ENCODE measurements at regions not wholly inside any gene's neighbourhood (a gene's known extent, or its start where the extent isn't known, plus 50 kb on each side); places are given as distances from the start of the nearest gene placed in this dataset.
"Not testable (repeated sequence)": the region's sequence is repeated elsewhere in the genome, so short reads cannot be mapped to it uniquely, and the experiment has no call there.

DNA sequence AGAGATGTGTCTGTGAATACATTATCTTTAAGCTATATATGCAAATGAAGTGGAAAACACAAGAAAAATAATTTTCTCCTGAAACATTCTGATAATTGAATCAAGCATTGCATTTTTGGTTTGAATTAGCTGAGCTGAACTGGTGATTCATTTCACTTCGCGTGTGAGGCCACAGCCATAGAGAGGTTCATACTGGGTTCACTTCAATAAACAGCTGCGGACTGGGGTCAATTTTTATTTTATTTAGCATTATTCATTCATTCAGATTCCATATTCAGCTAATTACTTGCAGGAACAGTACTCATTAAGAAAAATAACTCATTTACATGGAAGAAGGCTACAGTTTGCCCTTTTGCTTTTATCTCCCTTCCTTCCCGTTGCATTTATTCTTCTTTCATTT is 195.2 kb upstream of the LRIG3 start:
- no peaks in the 10 kb centered on the region for H3K27me3 ChIP-seq
- no peak for DNase-seq
- intact Hi-C loops (cut with DNase I), result no loop called here
- H3K36me3 ChIP-seq, result no peaks in the 10 kb centered on the region
- H3K27ac ChIP-seq, result no peak overlapping the region
- H3K4me3 ChIP-seq, result no peak overlapping the region
- 81 to 82% methylated on average over 4 of the region's 4 CpGs for WGBS, 2 donors
- TF ChIP-seq POLR2A (IDR thresholded peaks at IDR 0.05), result no peak
- TF ChIP-seq, protein P1, sequence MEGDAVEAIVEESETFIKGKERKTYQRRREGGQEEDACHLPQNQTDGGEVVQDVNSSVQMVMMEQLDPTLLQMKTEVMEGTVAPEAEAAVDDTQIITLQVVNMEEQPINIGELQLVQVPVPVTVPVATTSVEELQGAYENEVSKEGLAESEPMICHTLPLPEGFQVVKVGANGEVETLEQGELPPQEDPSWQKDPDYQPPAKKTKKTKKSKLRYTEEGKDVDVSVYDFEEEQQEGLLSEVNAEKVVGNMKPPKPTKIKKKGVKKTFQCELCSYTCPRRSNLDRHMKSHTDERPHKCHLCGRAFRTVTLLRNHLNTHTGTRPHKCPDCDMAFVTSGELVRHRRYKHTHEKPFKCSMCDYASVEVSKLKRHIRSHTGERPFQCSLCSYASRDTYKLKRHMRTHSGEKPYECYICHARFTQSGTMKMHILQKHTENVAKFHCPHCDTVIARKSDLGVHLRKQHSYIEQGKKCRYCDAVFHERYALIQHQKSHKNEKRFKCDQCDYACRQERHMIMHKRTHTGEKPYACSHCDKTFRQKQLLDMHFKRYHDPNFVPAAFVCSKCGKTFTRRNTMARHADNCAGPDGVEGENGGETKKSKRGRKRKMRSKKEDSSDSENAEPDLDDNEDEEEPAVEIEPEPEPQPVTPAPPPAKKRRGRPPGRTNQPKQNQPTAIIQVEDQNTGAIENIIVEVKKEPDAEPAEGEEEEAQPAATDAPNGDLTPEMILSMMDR (IDR thresholded peaks at IDR 0.05), result no peak
- peaks cover 0 to 20% (median 4%) of the 10 kb centered on the region in 3 donors for H3K4me1 ChIP-seq
- H3K9me3 ChIP-seq, result no peaks in the 10 kb centered on the region

DNA sequence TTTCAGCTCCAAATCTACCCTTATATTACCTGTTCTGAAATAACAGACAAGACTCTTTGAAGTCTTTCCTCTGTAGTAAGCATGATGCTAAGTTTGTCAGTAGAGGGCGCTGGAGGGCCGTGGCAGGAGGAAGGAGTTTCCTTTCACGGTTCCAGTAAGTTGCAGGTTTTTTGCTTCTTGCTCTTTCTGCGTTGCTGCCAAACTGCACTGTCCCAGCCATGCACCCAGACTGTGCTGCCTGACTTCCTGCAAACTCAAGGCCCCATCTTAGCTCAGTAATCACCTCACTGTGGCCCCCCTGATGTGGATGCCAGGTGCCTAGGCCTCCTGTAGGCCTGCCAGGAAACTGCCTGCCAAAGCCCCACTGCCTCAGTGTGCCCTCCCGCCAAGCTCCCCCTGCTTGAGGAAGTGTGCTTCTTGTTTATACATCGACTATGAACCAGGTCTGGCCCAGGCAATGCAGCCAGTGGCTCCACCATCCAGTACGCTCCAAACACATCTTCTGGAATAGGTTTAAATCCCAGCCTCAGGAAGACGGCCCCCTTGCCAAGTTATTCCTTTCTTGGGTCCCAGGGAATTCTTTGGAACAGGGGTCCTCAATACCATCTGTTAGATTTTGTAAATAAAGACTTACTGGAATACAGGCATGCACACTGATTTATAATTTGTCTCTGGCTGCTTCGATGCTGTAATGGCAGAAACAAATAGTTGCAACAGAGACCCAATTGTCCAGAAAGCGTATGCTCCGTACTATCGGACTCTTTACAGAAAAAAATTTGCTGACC is 193.7 kb upstream of the LRIG3 start:
- Histone ChIP-seq H3K4me1 (peaks cover 0 to 14% (median 4%) of the 10 kb centered on the region in 3 donors), H3K9me3 (no peaks in the 10 kb centered on the region), H3K27me3 (no peaks in the 10 kb centered on the region), H3K36me3 (no peaks in the 10 kb centered on the region), H3K4me3 (no peak overlapping the region), H3K27ac (peak overlapping the region in 1 of 4 donors; percentile 30)
- intact Hi-C loops (cut with DNase I), result no loop called here
- TF ChIP-seq, protein P1 (IDR thresholded peaks at IDR 0.05), result peak; percentile 24 to 89 (median 80)
- no peak for TF ChIP-seq POLR2A (IDR thresholded peaks at IDR 0.05)
- 45 to 50% methylated on average over 10 to 12 of the region's 12 CpGs for WGBS, 2 donors
- DNase-seq, result no peak

DNA sequence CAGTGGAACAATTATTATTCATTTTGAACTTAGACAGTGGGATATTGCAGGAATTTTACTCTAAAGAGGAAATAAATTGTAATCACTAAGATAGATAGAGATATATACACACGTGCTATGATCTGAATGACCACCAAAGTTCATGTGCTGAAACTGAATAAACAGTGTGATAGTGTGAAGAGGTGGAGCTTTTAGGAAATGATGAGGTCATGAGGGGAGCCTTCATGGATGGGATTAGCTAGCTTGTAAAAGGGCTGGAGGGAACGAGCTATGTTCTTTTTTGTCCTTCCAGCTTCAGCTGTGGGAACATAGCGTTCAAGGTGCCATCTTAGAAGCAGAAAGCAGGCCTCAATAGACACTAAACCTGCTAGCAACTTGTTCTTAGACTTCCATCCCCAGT is 191.5 kb upstream of the LRIG3 start:
- Histone ChIP-seq H3K27ac (no peak overlapping the region), H3K4me1 (peaks cover 0 to 9% (median 4%) of the 10 kb centered on the region in 3 donors), H3K36me3 (no peaks in the 10 kb centered on the region), H3K9me3 (no peaks in the 10 kb centered on the region), H3K27me3 (no peaks in the 10 kb centered on the region), H3K4me3 (no peak overlapping the region)
- WGBS, 2 donors, result 57 to 60% methylated on average over 3 of the region's 3 CpGs
- no peak for DNase-seq
- intact Hi-C loops (cut with DNase I), result no loop called here
- TF ChIP-seq, protein P1 (IDR thresholded peaks at IDR 0.05), result no peak
- TF ChIP-seq POLR2A (IDR thresholded peaks at IDR 0.05), result no peak

DNA sequence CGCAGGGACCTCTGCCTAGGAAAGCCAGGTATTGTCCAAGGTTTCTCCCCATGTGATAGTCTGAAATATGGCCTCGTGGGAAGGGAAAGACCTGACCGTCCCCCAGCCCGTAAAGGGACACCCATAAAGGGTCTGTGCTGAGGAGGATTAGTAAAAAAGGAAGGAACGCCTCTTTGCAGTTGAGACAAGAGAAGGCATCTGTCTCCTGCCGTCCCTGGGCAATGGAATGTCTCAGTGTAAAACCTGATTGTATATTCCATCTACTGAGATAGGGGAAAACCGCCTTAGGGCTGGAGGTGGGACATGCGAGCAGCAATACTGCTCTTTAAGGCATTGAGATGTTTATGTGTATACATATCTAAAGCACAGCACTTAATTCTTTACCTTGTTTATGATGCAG is 188.2 kb upstream of the LRIG3 start:
- H3K4me1 ChIP-seq; H3K27ac ChIP-seq; H3K4me3 ChIP-seq; H3K36me3 ChIP-seq; intact Hi-C loops (cut with DNase I); H3K27me3 ChIP-seq; H3K9me3 ChIP-seq; DNase-seq: not testable (repeated sequence)
- 89 to 98% methylated on average over 6 to 8 of the region's 8 CpGs for WGBS, 2 donors

DNA sequence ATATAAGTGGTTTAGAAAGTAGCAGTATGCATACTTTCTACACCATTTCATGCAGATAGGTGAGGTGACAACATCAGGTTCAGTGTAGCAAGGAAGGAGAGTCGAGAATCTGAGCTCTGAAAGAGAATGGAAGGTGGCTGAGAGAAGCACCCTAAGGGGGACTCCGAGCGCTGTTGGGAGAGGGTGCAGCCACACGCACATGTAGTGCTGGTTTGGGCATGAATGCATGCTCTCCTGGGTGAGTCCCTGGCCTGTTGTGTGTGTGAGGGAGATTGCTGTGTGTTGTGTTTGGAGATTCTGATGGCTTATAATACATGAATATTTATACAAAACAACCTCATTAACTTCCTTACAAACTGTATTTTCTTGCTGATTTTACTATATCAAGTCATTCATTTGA is 180.3 kb upstream of the LRIG3 start:
- Histone ChIP-seq H3K36me3 (no peaks in the 10 kb centered on the region), H3K27ac (no peak overlapping the region), H3K4me3 (no peak overlapping the region), H3K9me3 (no peaks in the 10 kb centered on the region), H3K27me3 (no peaks in the 10 kb centered on the region), H3K4me1 (no peaks in the 10 kb centered on the region)
- DNase-seq, result no peak
- no peak for TF ChIP-seq POLR2A (IDR thresholded peaks at IDR 0.05)
- TF ChIP-seq, protein P1 (IDR thresholded peaks at IDR 0.05), result no peak
- intact Hi-C loops (cut with DNase I), result no loop called here
- WGBS, 2 donors, result 90% methylated on average over 4 of the region's 4 CpGs

All from esophagus squamous epithelium (tissue), 5 donors.